Fibroblast of villous mesenchyme (primary cell): ENCODE measurements at regions not wholly inside any gene's neighbourhood (a gene's known extent, or its start where the extent isn't known, plus 50 kb on each side); places are given as distances from the start of the nearest gene placed in this dataset.
"Not testable (repeated sequence)": the region's sequence is repeated elsewhere in the genome, so short reads cannot be mapped to it uniquely, and the experiment has no call there.

Experiments
- DNase-seq: peaks from one replicate; pipeline ENCODE4 v3.0.0-alpha.2; 2010; ENCODE audit warnings: low read depth
- H3K4me3 ChIP-seq: 2 replicates; pipeline ENCODE4 v1.5.1; 2011; ENCODE audit warnings: low read depth, mild to moderate bottlenecking, low read length
- TF ChIP-seq, protein P1 (sequence below): IDR thresholded peaks from 2 replicates; pipeline ENCODE4 v1.5.1; 2012; ENCODE audit warnings: low read depth, mild to moderate bottlenecking, low read length; ENCODE audit not compliant: insufficient read depth

GRCh38 chr2:8505311-8505920 lies 176.4 kb upstream of the ID2 start:
- DNase-seq: no peak
- H3K4me3 ChIP-seq: no peak overlapping the region
- TF ChIP-seq, protein P1, sequence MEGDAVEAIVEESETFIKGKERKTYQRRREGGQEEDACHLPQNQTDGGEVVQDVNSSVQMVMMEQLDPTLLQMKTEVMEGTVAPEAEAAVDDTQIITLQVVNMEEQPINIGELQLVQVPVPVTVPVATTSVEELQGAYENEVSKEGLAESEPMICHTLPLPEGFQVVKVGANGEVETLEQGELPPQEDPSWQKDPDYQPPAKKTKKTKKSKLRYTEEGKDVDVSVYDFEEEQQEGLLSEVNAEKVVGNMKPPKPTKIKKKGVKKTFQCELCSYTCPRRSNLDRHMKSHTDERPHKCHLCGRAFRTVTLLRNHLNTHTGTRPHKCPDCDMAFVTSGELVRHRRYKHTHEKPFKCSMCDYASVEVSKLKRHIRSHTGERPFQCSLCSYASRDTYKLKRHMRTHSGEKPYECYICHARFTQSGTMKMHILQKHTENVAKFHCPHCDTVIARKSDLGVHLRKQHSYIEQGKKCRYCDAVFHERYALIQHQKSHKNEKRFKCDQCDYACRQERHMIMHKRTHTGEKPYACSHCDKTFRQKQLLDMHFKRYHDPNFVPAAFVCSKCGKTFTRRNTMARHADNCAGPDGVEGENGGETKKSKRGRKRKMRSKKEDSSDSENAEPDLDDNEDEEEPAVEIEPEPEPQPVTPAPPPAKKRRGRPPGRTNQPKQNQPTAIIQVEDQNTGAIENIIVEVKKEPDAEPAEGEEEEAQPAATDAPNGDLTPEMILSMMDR: no peak

DNA sequence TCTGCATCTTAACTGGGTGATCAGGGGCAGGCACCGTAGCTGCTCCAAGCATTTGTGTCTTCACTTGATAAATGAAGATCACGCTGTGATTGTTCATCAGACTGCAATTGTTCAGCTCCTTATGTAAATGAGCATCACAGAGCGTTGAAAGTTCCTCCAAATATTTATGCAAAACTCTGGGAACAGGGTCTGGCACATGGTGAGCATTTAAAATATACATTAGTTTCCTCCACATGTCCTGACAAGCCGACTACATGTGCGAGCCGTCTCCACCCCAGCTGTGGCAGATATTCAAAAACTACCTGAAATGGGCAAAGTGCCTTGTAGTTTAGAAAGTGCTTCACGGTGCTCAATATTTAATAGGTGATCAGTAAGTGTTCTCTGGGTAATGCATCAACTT lies 175.1 kb upstream of the ID2 start:
- no peak overlapping the region for H3K4me3 ChIP-seq
- DNase-seq: no peak
- TF ChIP-seq, protein P1: no peak

DNA sequence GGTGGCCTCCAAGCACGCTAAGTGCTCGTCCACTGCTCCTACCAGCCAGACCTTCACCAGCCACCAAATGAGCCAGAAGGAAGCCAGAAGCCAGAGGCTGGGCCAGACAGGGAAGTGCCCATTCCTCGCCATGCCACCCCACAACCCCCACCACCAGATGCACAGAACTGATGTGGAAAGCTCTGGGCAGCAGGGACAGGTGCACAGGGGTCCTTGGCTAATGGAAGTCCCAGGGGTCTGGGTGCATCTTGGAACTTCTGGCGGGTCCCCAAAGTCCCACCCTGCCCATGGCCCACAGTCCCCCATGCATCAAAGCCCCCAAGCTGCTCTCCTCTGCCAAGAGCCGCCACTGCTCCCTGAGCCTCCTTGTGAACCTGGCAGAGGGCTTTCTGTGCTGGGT lies 173.1 kb upstream of the ID2 start:
- TF ChIP-seq, protein P1: no peak
- no peak for DNase-seq
- no peak overlapping the region for H3K4me3 ChIP-seq

- TF ChIP-seq, protein P1: no peak
- no peak overlapping the region for H3K4me3 ChIP-seq
- DNase-seq: no peak
These were observed 172.2 kb upstream of the ID2 start for GRCh38 chr2:8509621-8510020.

- DNase-seq: not testable (repeated sequence)
These were observed 171.8 kb upstream of the ID2 start for GRCh38 chr2:8510055-8510454.

GRCh38 chr2:8510519-8510918 lies 171.3 kb upstream of the ID2 start:
- no peak overlapping the region for H3K4me3 ChIP-seq
- DNase-seq: no peak
- TF ChIP-seq, protein P1: no peak

More at GRCh38 chr2:8510055-8510454, 171.8 kb upstream of the ID2 start:
- H3K4me3 ChIP-seq: not testable (repeated sequence)

DNA sequence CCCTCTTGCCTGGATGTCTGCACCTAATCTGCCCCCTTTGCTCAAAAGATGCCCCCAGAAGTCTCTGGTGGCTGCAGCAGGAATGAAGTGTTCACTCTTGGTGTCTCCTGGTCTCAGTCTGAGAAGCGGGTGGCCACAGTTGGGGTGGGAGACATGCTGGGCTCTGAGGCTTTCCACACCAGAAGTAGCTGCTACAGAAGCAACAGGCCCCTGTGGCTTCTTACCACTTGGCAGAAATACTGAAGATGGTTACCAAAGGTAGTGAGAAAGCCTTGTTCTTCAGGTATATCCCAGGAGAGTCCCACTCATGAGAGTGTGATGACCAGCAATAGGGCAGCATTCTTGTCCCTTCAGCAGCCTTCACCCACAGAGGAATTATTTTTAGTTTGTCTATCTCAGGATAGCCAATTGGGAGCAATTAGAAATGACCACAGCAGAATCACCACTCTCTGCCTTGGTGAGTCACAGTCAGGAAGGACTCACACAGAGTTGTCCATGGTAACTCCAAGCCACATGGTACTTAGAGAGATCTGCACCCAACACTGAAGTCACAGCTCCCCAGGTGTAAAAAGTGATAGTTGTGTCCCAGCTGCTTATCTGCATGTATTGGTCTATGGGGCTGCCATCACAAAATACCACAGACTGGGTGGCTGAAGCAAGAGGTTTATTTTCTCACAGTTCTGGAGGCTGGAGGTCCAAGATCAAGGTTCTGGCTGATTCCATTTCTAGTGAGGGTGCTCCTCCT lies 169.8 kb upstream of the ID2 start:
- TF ChIP-seq, protein P1: no peak
- DNase-seq: no peak
- no peak overlapping the region for H3K4me3 ChIP-seq
